ENCODE measurements at regions not wholly inside any gene's neighbourhood (a gene's known extent, or its start where the extent isn't known, plus 50 kb on each side); places are given as distances from the start of the nearest gene placed in this dataset.

DNA sequence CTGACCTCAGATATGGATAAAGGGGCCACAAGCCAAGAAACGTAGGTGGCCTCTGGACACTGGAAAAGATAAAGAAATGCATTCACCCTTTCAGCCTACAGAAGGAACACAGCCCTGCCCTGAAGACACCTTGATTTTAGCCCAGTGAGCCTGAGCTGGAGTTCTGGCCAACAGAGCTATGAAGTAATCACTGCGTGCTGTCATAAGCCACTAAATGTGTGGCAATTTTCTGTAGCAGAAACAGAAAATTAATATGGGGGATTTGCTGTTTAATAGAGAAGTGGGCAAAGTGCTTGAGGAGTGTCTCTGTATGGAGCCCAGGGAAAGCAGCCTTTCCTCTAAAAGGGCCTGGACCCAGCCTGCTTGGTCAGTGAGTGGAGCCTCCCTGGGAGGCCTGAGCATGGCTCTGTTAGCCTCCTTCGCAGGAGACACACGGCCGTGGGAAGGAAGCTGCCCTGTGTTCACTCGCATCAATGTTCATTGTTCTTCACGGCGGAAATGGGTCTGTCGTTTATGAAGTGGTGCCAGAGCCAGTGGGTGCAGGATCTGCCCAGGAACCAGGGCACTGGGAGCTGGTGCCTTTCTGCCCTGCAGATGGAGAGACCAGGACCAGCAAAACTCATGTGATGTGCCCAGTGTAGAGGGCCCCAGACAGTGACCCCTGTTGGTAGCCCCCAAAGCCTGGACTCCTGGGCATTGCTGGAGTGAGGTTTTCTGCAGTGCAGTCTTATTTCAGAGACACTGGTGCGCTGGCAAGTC is 268.9 kb downstream of the NDUFA10 start:
- Histone ChIP-seq H3K4me3 (replicated peaks in 1 of 3; ENCODE audit: insufficient read depth in 1 of 3, low read depth in 1 of 3, low read length in 3 of 3) (no peak overlapping the region), H2AFZ (ENCODE audit: low read depth, low read length) (no peak overlapping the region), H3K4me2 (ENCODE audit: insufficient read depth, low read length) (no peak overlapping the region), H3K9me3 (replicated peaks; ENCODE audit: control insufficient read depth, insufficient read depth, low read length) (peaks cover 3% of the 10 kb centered on the region), H3K9me1 (replicated peaks; ENCODE audit: control insufficient read depth, extremely low read depth, insufficient read depth, low read length) (no peaks in the 10 kb centered on the region), H3K36me3 (ENCODE audit: control insufficient read depth in 2 of 2, extremely low read depth in 1 of 2, insufficient read depth in 2 of 2, low read length in 2 of 2) (no peaks in the 10 kb centered on the region), H3K27me3 (ENCODE audit: control insufficient read depth in 2 of 2, insufficient read depth in 2 of 2, low read length in 2 of 2) (no peaks in the 10 kb centered on the region), H3K79me2 (ENCODE audit: control insufficient read depth, insufficient read depth, low read length) (no peaks in the 10 kb centered on the region), H3K27ac (ENCODE audit: insufficient read depth, low read depth, low read length) (no peak overlapping the region), H3K4me1 (ENCODE audit: control insufficient read depth, extremely low read depth, insufficient read depth, low read length) (no peaks in the 10 kb centered on the region), H4K20me1 (replicated peaks; ENCODE audit: control insufficient read depth, extremely low read depth, insufficient read depth, low read length) (no peaks in the 10 kb centered on the region), H3K9ac (replicated peaks; ENCODE audit: extremely low read depth, insufficient read depth, low read length) (no peak overlapping the region)
- FAIRE-seq (no peak), DNase-seq (ENCODE audit: low read depth, low spot score) (no peak)
- BruUV-seq (replicated peaks) = no TSS peak
- ChIA-PET CTCF (no interaction called here), POLR2A (no interaction called here)
- dilution Hi-C loops (cut with MboI; ENCODE audit: extremely low pct_ligation_motif_present, low sequenced_read_pairs) = no loop called here
- intact Hi-C loops (cut with micrococcal nuclease) = no loop called here
- TF ChIP-seq POLR2A (IDR thresholded peaks at IDR 0.05; ENCODE audit: low read depth, low read length) (no peak), POLR2AphosphoS5 (IDR thresholded peaks at IDR 0.05; ENCODE audit: insufficient read depth, low read depth, low read length) (no peak), EZH2 (IDR thresholded peaks at IDR 0.05; ENCODE audit: borderline replicate concordance, low read depth, low read length, severe bottlenecking) (no peak), FOS (IDR thresholded peaks at IDR 0.05; ENCODE audit: borderline replicate concordance, insufficient read depth, low read length) (no peak), JUN (IDR thresholded peaks at IDR 0.05; ENCODE audit: borderline replicate concordance, insufficient read depth, insufficient read length, low read depth) (no peak), MYC (IDR thresholded peaks at IDR 0.05; ENCODE audit: low read depth, low read length) (no peak), GATA2 (IDR thresholded peaks at IDR 0.05; ENCODE audit: insufficient read depth, insufficient read length, low read depth, low read length) (no peak)
- TF ChIP-seq, protein P1, sequence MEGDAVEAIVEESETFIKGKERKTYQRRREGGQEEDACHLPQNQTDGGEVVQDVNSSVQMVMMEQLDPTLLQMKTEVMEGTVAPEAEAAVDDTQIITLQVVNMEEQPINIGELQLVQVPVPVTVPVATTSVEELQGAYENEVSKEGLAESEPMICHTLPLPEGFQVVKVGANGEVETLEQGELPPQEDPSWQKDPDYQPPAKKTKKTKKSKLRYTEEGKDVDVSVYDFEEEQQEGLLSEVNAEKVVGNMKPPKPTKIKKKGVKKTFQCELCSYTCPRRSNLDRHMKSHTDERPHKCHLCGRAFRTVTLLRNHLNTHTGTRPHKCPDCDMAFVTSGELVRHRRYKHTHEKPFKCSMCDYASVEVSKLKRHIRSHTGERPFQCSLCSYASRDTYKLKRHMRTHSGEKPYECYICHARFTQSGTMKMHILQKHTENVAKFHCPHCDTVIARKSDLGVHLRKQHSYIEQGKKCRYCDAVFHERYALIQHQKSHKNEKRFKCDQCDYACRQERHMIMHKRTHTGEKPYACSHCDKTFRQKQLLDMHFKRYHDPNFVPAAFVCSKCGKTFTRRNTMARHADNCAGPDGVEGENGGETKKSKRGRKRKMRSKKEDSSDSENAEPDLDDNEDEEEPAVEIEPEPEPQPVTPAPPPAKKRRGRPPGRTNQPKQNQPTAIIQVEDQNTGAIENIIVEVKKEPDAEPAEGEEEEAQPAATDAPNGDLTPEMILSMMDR (IDR thresholded peaks at IDR 0.05; ENCODE audit: extremely low read depth in 1 of 2, insufficient read depth in 1 of 2, low read depth in 1 of 2, low read length in 2 of 2) = no peak
- TF ChIP-seq, protein P2, sequence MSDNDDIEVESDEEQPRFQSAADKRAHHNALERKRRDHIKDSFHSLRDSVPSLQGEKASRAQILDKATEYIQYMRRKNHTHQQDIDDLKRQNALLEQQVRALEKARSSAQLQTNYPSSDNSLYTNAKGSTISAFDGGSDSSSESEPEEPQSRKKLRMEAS (IDR thresholded peaks at IDR 0.05; ENCODE audit: insufficient read depth, insufficient read length) = no peak
